ENCODE measurements at regions not wholly inside any gene's neighbourhood (a gene's known extent, or its start where the extent isn't known, plus 50 kb on each side); places are given as distances from the start of the nearest gene placed in this dataset.

DNA sequence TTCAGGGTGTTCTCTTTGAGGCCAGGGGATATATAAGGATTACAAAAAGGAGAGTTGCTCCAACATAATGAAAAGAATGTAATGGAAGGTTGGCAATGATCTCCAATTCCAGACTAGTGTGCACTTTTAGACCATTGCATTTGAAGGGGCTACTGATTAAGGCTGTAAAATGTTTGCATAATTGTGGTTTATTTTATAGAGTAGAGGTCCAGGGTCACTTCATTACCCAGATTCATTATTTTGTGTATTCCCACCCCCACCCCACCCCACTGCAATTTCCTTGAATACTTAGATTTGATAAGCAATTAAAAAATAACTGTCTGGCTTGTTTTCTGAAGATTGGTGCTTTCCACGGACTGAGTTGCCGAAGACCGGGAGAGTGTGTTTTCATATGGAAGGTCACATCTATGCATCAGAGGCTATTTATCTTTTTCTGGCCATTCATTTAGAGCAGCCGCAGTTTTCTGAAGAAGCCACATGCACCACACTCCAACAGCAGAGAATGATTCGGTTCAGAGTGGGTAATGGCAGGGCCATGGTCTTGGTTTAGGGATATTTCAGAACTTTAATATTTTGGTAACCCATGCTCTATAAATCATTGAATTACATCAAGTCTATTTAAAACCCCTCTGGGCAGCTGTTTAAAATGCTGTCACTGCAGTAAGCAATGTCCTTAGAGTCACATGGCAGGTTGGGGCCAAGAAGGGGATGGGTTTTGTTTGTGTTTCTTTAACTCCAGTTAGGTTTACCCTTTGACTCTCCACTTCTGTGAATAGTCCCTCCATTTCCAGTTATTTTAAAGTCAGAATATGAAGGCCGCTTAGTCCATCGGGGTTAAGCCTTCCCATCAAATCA, 94.6 kb downstream of the TMEM30B start:
- TF ChIP-seq POLR2AphosphoS5 (IDR thresholded peaks at IDR 0.05; ENCODE audit: low read depth, low read length): no peak
- TF ChIP-seq, protein P1, sequence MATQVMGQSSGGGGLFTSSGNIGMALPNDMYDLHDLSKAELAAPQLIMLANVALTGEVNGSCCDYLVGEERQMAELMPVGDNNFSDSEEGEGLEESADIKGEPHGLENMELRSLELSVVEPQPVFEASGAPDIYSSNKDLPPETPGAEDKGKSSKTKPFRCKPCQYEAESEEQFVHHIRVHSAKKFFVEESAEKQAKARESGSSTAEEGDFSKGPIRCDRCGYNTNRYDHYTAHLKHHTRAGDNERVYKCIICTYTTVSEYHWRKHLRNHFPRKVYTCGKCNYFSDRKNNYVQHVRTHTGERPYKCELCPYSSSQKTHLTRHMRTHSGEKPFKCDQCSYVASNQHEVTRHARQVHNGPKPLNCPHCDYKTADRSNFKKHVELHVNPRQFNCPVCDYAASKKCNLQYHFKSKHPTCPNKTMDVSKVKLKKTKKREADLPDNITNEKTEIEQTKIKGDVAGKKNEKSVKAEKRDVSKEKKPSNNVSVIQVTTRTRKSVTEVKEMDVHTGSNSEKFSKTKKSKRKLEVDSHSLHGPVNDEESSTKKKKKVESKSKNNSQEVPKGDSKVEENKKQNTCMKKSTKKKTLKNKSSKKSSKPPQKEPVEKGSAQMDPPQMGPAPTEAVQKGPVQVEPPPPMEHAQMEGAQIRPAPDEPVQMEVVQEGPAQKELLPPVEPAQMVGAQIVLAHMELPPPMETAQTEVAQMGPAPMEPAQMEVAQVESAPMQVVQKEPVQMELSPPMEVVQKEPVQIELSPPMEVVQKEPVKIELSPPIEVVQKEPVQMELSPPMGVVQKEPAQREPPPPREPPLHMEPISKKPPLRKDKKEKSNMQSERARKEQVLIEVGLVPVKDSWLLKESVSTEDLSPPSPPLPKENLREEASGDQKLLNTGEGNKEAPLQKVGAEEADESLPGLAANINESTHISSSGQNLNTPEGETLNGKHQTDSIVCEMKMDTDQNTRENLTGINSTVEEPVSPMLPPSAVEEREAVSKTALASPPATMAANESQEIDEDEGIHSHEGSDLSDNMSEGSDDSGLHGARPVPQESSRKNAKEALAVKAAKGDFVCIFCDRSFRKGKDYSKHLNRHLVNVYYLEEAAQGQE (IDR thresholded peaks at IDR 0.05; ENCODE audit: insufficient read depth in 1 of 2, low read depth in 2 of 2, low read length in 2 of 2): no peak
- TF ChIP-seq FOXP2 (optimal IDR thresholded peaks at IDR 0.05; ENCODE audit: borderline replicate concordance, extremely low read depth, extremely low read length, insufficient read depth): no peak
- no peak for TF ChIP-seq TAF1 (IDR thresholded peaks at IDR 0.05; ENCODE audit: borderline replicate concordance, insufficient read depth, low read length)
- TF ChIP-seq SIN3A (IDR thresholded peaks at IDR 0.05; ENCODE audit: borderline replicate concordance, insufficient read depth, low read length): no peak

DNA sequence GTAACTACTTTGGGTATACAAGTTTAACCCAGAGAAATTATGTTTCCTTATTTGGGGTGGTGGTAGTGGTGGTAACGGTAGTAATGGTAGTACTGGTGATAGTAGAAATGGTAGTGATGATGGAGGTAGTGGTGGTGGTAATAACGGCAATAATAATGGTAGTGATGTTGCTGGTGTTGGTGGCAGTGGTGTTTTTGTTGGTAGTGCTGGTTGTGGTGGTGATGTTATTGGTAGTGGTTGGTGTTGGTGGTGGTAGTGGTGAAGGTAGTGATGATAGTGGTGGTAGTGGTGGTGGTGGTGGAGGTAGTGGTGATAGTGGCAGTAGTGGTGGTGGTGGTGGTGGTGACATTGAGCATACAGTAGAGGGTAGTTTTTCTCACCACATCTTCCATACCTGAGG, 95.6 kb downstream of the TMEM30B start:
- TF ChIP-seq, protein P1 (IDR thresholded peaks at IDR 0.05; ENCODE audit: insufficient read depth in 1 of 2, low read depth in 2 of 2, low read length in 2 of 2): no peak
- TF ChIP-seq FOXP2 (optimal IDR thresholded peaks at IDR 0.05; ENCODE audit: borderline replicate concordance, extremely low read depth, extremely low read length, insufficient read depth): no peak
- TF ChIP-seq SIN3A (IDR thresholded peaks at IDR 0.05; ENCODE audit: borderline replicate concordance, insufficient read depth, low read length): no peak
- no peak for TF ChIP-seq TAF1 (IDR thresholded peaks at IDR 0.05; ENCODE audit: borderline replicate concordance, insufficient read depth, low read length)
- TF ChIP-seq POLR2AphosphoS5 (IDR thresholded peaks at IDR 0.05; ENCODE audit: low read depth, low read length): no peak

DNA sequence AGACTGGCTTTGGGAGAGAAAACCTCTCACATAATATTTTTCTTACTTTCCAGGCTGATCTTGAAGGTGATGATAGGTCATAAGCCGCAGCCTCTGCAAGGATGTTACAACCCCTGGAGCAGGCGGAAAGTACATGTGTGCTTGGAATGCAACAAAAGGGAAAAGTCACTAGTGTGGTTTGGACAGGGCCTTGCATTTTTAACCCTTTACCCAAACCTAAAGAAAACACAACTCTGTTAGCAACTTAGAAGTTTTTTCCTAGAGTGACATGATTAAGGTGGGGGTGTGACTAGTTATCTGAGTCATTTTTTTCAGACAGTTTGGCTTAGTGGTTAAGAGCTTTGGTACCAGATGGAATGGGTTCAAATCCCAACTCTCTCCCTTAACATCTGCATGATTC, 97.0 kb downstream of the TMEM30B start:
- no peak for TF ChIP-seq FOXP2 (optimal IDR thresholded peaks at IDR 0.05; ENCODE audit: borderline replicate concordance, extremely low read depth, extremely low read length, insufficient read depth)
- TF ChIP-seq, protein P1 (IDR thresholded peaks at IDR 0.05; ENCODE audit: insufficient read depth in 1 of 2, low read depth in 2 of 2, low read length in 2 of 2): 0 out of 4 replicates have a peak, but pooled peaks of 1 of the 2 experiments have one; percentile 13

DNA sequence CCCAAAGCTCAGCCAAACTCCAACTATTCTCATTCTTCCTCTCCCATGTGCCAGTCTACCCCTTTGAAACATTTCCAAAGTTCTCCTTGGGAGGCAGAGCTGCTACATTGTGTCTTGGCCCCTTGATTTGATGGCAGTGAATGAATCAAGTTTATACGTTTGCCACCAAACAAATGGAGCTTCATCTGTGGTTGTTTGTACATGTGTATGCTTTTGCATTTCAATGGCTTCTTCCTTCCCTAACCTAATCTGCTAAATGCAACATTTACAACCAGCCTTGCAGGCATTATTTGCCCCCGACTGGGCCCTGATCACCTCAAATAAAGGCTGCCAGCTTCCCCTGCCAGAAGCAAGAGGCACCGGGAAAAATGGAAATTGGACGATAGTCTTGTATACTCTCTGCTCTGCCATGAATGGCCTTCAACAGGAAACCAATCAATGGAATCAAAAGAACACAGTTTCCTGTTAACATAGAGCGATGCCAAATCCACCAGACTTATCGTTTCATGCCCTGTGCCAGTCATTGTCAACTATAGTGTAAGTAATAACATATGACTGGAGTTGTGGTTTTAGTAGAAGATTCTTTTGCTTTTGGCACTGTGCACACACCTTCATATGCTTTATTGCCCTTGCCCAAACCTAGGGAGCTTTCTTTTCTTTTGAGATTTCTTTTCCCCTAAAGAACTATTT, 97.8 kb downstream of the TMEM30B start:
- TF ChIP-seq TAF1 (IDR thresholded peaks at IDR 0.05; ENCODE audit: borderline replicate concordance, insufficient read depth, low read length): no peak
- TF ChIP-seq, protein P1 (IDR thresholded peaks at IDR 0.05; ENCODE audit: insufficient read depth in 1 of 2, low read depth in 2 of 2, low read length in 2 of 2): no peak
- TF ChIP-seq FOXP2 (optimal IDR thresholded peaks at IDR 0.05; ENCODE audit: borderline replicate concordance, extremely low read depth, extremely low read length, insufficient read depth): no peak
- TF ChIP-seq POLR2AphosphoS5 (IDR thresholded peaks at IDR 0.05; ENCODE audit: low read depth, low read length): no peak
- TF ChIP-seq SIN3A (IDR thresholded peaks at IDR 0.05; ENCODE audit: borderline replicate concordance, insufficient read depth, low read length): no peak

Data from PFSK-1 (cell line).